BJ (cell line): ENCODE measurements at regions not wholly inside any gene's neighbourhood (a gene's known extent, or its start where the extent isn't known, plus 50 kb on each side); places are given as distances from the start of the nearest gene placed in this dataset.

Experiments used
- CTCF ChIA-PET: fragments of 350-600 bp; formaldehyde crosslinking; extraction: SDS; loops from one replicate; lab custom pipeline; 2021; ENCODE audit warnings: antibody characterized with exemption, inconsistent platforms; lab: Yijun Ruan, JAX
- POLR2A ChIA-PET: fragments of 300-600 bp; sonication (Branson Sonifier 250); formaldehyde crosslinking; extraction: SDS; loops from one replicate; lab custom pipeline; 2021; ENCODE audit warnings: antibody characterized with exemption; lab: Charles Lee
- DNase-seq: peaks from one replicate; pipeline ENCODE4 v3.0.0-alpha.2; 2011; ENCODE audit warnings: low read depth
- H3K27me3 ChIP-seq: 2 replicates; pipeline ENCODE4 v1.6.0; 2011; ENCODE audit warnings: low read length; ENCODE audit not compliant: control insufficient read depth, insufficient read depth
- H3K36me3 ChIP-seq: 2 replicates; pipeline ENCODE4 v1.5.1; 2011; ENCODE audit warnings: low read length; ENCODE audit not compliant: control insufficient read depth, insufficient read depth
- H3K4me3 ChIP-seq: 2 replicates; pipeline ENCODE4 v1.5.1; 2011; ENCODE audit warnings: low read depth, mild to moderate bottlenecking, control low read depth, low read length
- CTCF ChIP-seq: IDR thresholded peaks from 2 replicates; pipeline ENCODE4 v1.5.1; 2011; ENCODE audit warnings: low read depth, mild to moderate bottlenecking, control low read depth, inconsistent platforms, low read length, moderate library complexity; ENCODE audit not compliant: insufficient read depth

DNA sequence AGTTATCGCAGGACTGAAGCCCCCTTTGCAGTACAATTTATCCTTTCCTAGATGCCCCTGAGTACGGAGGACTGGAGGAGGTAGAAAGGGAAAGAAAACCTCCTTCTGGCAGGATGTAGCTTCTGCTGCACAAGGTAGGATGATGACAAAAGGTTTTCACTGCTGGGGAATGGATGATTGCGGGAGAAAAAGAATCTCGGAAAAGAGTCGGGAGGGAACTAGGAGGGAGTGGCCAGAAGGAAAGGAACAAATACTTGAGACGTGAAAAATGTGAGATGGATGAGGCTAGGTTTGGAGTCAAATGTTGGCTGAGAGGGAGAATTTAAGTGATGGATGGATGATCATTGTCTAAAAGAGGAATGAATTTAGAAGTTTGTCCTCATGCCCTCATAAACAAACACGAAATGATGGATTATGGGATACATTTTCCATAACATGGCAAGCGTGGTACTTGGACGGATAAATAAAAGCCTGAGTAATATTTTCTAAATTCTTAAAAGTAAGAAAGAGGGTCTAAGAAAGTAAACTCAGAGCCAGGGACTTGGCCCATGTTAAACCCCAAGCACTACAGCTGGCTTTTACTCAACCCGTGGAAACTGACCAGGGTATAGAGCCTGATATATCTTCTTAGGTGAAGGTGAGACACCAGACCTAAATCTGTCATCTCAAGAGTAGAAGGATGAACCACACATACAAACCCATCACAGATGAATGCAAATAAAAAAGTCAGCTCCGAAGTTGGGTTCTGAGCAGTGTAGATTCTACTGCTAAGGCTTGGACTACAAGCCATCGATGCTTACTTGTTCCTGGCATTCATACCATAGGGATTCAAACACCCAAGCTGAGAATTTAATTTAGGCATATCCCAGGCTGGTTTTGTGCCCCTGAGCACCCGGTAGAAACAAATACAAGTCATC lies 72.4 kb downstream of the HFE start:
- no peak for DNase-seq

DNA sequence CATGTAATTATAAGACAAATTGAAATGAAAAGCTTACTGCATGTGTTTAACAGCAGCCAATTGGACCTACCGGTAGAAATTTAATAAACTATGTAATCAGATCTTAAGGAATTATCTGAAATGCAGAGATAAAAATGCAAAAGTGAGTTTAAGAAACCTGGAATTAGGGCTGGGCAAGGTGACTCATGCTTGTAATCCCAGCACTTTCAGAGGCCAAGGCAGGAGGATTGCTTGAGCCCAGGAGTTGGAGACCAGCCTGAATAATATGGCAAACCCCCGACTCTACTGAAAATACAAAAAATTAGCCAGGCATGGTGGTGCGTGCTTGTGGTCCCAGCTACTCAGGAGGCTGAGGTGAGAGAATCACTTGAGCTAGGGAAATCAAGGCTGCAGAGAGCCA lies 74.1 kb downstream of the HFE start:
- no peak overlapping the region for H3K4me3 ChIP-seq
- no peak for TF ChIP-seq CTCF
- peaks cover 5% of the 10 kb centered on the region for H3K36me3 ChIP-seq
- H3K27me3 ChIP-seq: no peaks in the 10 kb centered on the region
- ChIA-PET POLR2A (no interaction called here), CTCF (interaction anchor here (0.6 to 1.2 kb wide), 2 partner anchors 33 to 113 kb away, joined by 3 read pairs; no protein-coding TSS in a partner anchor)
- DNase-seq: no peak

More for the DNA sequence above, 72.4 kb downstream of the HFE start:
- POLR2A ChIA-PET: interaction anchor here (0.5 to 5.1 kb wide), 10 partner anchors 13 to 113 kb away, joined by 3 to 172 read pairs (median 19); a partner anchor contains a TSS
- CTCF ChIA-PET: interaction anchor here (0.8 to 1.2 kb wide), 2 partner anchors 12 to 28 kb away, joined by 3 to 4 read pairs; no protein-coding TSS in a partner anchor
- Histone ChIP-seq H3K27me3 (no peaks in the 10 kb centered on the region), H3K36me3 (peaks cover 3% of the 10 kb centered on the region), H3K4me3 (peak overlapping the region; percentile 58)
- no peak for TF ChIP-seq CTCF

- Histone ChIP-seq H3K4me3 (no peak overlapping the region), H3K36me3 (peaks cover 5% of the 10 kb centered on the region), H3K27me3 (no peaks in the 10 kb centered on the region)
- no peak for DNase-seq
- POLR2A ChIA-PET: no interaction called here
- TF ChIP-seq CTCF: no peak
- CTCF ChIA-PET: interaction anchor here (0.7 kb wide), 1 partner anchor 26 kb away, joined by 3 read pairs; no protein-coding TSS in a partner anchor
Observed at GRCh38 chr6:26162399-26162798, 75.2 kb downstream of the HFE start.

- CTCF ChIA-PET: interaction anchor here (0.6 to 1.1 kb wide), 2 partner anchors 13 to 16 kb away, joined by 3 to 4 read pairs; no protein-coding TSS in a partner anchor
- no peaks in the 10 kb centered on the region for H3K27me3 ChIP-seq
- POLR2A ChIA-PET: no interaction called here
- DNase-seq: no peak
- no peak for TF ChIP-seq CTCF
- H3K36me3 ChIP-seq: peaks cover 5% of the 10 kb centered on the region
- H3K4me3 ChIP-seq: no peak overlapping the region
Observed at GRCh38 chr6:26163427-26164119, 76.3 kb downstream of the HFE start.

- no peak overlapping the region for H3K4me3 ChIP-seq
- POLR2A ChIA-PET: no interaction called here
- CTCF ChIA-PET: interaction anchor here (1.1 kb wide), 1 partner anchor 16 kb away, joined by 4 read pairs; no protein-coding TSS in a partner anchor
Observed at GRCh38 chr6:26164120-26164505, 76.9 kb downstream of the HFE start.

More at GRCh38 chr6:26164120-26164505, 76.9 kb downstream of the HFE start:
- no peak for DNase-seq
- TF ChIP-seq CTCF: no peak
- Histone ChIP-seq H3K27me3 (no peaks in the 10 kb centered on the region), H3K36me3 (peaks cover 5% of the 10 kb centered on the region)
